CD4-positive, alpha-beta T cell treated with Interleukin-10 for 1 hour (primary cell): ENCODE measurements at regions not wholly inside any gene's neighbourhood (a gene's known extent, or its start where the extent isn't known, plus 50 kb on each side); places are given as distances from the start of the nearest gene placed in this dataset.
A peak's percentile ranks its signal among the peaks of the same experiment; 100 is the strongest.
"Not testable (repeated sequence)": the region's sequence is repeated elsewhere in the genome, so short reads cannot be mapped to it uniquely, and the experiment has no call there.

Experiments
- DNase-seq: peaks from one replicate; pipeline ENCODE4 v3.0.0-alpha.2; 2020

GRCh38 chr4:138113819-138114400 lies 128.2 kb downstream of the SLC7A11 start:
- no peak for DNase-seq

DNA sequence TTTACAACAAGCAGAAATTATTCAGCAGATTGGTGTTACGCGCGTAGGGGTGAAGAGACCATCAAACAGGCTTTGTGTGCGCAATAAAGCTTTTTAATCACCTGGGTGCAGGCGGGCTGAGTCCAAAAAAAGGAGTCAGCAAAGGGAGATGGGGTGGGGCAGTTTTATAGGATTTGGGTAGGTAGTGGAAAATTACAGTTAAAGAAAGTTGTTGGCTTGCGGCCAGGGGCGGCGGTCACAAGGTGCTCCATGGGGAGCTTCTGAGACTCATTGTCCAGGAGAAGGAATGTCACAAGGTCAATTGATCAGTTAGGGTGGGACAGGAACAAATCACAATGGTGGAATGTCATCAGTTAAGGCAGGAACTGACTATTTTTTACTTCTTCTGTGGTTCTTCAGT lies 129.3 kb downstream of the SLC7A11 start:
- DNase-seq, result not testable (repeated sequence)

- DNase-seq, result no peak
Measured at GRCh38 chr4:138112389-138112788, 129.8 kb downstream of the SLC7A11 start.

GRCh38 chr4:138111462-138112000 lies 130.6 kb downstream of the SLC7A11 start:
- no peak for DNase-seq

- no peak for DNase-seq
Measured at GRCh38 chr4:138110815-138111214, 131.3 kb downstream of the SLC7A11 start.

DNA sequence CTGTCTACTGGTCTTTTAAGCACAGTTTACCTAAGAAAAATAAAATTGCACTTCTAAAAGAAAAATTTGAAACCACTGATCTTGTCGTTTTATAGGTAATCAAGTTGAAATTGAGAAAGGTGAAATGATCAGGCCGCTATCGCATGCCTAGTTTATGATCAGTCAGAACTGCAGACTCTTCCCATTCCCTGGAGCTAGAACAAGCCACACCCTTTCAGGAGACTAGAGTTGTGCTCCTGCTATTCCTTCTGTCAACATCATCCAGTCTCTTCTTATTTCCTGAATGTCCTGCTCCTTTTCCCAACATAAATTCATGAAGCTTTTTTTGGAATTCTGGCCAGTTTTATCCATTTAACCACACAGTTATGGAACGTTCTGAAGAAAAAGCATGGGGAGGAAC lies 135.1 kb downstream of the SLC7A11 start:
- DNase-seq, result no peak

GRCh38 chr4:138105331-138105730 lies 136.8 kb downstream of the SLC7A11 start:
- DNase-seq, result no peak

- DNase-seq, result no peak
Measured at GRCh38 chr4:138104284-138104680, 137.9 kb downstream of the SLC7A11 start.

GRCh38 chr4:138103597-138104283 lies 138.4 kb downstream of the SLC7A11 start:
- DNase-seq, result no peak

DNA sequence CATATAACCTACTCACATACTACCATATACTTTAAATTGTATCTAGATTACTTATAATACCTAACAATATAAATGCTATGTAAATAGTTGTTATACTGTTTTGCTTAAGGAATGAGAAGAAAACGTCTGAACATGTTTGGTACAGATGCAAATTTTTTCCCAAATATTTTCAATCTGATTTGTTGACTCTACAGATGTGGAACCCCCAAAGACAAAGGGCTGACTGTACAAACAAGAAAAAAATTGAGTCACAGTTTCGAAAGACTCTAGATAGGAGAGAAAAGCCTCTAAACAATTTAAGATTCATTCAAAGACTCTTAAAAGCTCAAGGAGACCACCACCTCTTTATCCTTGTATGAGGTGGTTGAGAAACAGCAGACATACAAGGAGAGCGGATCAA lies 142.8 kb downstream of the SLC7A11 start:
- no peak for DNase-seq

- DNase-seq, result no peak
Measured at GRCh38 chr4:138097912-138098600, 144.1 kb downstream of the SLC7A11 start.

GRCh38 chr4:138096384-138097062 lies 145.6 kb downstream of the SLC7A11 start:
- DNase-seq, result no peak

DNA sequence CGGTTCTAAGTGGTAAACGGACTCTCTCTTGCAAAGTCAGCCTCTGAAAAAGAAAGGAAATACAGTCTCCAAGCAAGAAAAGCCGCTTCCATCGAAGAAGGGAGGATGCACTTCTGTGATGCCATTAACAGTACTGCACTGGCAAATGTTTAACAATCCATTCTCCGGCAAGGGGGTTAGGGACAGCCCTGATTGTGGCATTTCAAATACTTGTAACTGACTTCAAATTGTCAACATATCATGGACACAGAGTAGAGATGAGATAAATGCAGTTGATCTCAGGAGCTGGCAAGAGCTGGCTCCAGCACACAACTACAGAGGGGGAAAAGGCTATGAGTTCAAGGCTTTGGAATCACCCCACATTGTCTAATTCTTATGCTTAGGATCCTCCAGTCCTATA lies 146.8 kb downstream of the SLC7A11 start:
- no peak for DNase-seq

DNA sequence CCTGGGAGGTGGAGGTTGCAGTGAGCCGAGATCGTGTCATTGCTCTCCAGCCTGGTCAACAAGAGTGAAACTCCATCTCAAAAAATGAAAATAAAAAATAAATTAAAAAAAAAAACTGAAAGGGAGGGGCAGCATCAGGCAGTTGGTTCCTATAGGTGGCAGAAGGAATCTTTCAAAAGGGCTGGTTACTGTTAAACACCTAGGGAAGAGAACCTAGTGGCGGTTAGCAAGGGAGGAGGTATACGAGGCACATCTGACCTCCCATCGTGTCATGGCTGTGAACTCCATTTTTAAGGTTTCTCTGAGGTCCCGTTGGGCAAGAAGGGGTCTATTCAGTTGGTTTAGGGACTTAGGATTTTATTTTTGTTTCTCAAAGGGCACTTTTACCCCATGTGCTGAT lies 150.1 kb downstream of the SLC7A11 start:
- DNase-seq, result no peak

DNA sequence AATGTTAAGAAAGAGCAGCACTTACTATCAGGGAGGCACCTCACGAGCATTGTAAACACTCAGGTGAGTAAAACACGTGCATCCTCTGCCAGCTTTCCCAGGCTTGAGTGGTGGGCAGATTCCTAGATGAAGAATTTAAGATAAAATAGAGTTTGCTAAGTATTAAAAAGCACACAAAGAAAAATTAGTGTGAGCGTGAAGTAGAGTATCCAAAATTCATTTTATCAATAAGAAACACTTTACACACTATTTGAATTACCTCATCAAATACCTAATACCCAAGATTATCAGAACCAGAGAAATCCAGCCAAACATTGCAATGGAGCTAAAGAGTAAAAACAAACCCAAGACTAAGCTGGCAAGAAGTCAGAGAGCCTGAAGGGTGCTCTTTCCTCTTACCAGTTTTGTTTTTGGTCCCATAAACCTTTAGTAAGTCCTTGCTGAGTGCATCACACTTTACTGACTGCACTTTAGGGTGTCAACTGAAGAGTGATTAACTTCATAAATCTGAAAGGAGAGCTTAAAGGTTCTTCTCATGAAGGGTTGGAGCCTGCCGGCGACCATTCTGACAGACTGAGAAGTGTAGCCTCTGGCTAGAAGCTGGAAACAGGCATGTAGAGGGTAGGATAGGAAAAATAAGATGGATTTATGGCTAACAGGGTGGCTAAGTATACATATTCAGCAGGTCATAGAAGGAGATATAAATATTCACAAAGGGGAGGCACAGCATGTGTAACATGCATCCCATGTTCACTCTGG lies 151.1 kb downstream of the SLC7A11 start:
- DNase-seq, result no peak

GRCh38 chr4:138090150-138090917 lies 151.8 kb downstream of the SLC7A11 start:
- peak; percentile 43 for DNase-seq

- no peak for DNase-seq
Measured at GRCh38 chr4:138088449-138089208, 153.5 kb downstream of the SLC7A11 start.

DNA sequence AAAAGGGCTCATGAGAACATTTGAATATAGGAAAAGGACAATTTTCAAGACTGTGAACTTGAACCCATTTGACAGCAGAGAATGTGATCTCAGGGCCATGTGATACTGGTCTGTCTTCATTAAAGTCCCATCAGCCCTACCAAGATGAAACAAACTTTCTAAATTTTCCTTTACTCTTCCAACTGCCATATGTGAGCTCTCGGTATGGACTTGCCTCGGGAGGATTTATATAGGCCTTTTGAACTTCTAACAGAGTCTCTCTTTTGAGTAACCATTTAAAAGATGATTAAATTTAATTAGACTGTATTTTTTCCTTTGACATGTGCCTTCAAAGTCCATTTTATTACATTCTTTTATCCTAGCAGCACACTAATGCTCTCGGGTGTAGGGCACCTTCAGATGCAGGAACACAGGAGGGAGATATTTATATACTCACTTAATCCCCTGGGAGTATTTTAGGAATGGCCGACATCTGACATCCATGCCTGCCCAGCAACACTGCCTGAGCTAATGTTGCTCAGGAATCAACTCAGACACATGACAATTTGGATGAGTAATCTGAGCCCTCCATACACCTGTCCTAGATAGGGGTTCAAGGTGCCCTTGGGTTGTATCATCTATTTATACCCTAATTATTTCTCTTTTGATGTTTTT lies 155.0 kb downstream of the SLC7A11 start:
- no peak for DNase-seq

GRCh38 chr4:138086611-138087041 lies 155.5 kb downstream of the SLC7A11 start:
- DNase-seq, result no peak

DNA sequence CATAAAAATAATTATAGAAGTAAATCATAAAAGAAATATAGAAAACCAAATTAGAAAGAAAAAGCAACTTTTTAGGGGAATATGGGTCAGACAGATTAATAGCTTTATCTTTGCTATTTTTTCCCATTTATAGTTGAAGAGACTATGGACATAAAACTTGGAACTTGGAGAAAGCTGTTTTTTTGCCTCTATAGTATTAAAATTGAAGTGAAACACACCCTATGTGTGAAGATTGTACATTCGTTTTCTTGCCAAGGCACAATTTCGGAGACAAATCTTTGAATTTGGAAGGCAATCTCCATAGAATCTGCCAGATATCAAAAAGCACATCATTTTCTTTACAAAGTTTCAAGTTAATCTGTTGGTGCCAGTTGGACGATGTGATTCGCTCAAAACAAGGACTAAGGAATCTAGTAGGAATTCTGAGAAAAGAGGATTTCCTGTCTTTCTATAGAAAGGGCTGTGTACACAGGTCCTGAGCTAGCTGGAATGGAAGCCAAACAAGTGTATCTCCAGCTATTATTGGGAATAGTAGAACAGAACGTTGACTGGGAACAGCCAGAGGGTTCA lies 156.3 kb downstream of the SLC7A11 start:
- no peak for DNase-seq
